Neural progenitor cell (in vitro differentiated cells): ENCODE measurements at regions not wholly inside any gene's neighbourhood (a gene's known extent, or its start where the extent isn't known, plus 50 kb on each side); places are given as distances from the start of the nearest gene placed in this dataset.

Experiments
- EZH2 ChIP-seq: fragments of 200-600 bp; sonication (generic); IDR thresholded peaks from 2 replicates; pipeline ENCODE4 v1.6.1; 2017; ENCODE audit warnings: antibody characterized with exemption, mild to moderate bottlenecking, moderate library complexity
- TF ChIP-seq, protein P1 (sequence below): fragments of 200-600 bp; sonication (generic); IDR thresholded peaks from 2 replicates; pipeline ENCODE4 v1.5.1; 2017; ENCODE audit warnings: antibody characterized with exemption, mild to moderate bottlenecking

- TF ChIP-seq, protein P1, sequence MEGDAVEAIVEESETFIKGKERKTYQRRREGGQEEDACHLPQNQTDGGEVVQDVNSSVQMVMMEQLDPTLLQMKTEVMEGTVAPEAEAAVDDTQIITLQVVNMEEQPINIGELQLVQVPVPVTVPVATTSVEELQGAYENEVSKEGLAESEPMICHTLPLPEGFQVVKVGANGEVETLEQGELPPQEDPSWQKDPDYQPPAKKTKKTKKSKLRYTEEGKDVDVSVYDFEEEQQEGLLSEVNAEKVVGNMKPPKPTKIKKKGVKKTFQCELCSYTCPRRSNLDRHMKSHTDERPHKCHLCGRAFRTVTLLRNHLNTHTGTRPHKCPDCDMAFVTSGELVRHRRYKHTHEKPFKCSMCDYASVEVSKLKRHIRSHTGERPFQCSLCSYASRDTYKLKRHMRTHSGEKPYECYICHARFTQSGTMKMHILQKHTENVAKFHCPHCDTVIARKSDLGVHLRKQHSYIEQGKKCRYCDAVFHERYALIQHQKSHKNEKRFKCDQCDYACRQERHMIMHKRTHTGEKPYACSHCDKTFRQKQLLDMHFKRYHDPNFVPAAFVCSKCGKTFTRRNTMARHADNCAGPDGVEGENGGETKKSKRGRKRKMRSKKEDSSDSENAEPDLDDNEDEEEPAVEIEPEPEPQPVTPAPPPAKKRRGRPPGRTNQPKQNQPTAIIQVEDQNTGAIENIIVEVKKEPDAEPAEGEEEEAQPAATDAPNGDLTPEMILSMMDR, result no peak
- no peak for TF ChIP-seq EZH2
These were observed 754.5 kb downstream of the DIAPH3 start for GRCh38 chr13:59409211-59409610.
